ENCODE measurements at regions not wholly inside any gene's neighbourhood (a gene's known extent, or its start where the extent isn't known, plus 50 kb on each side); places are given as distances from the start of the nearest gene placed in this dataset.
"Not testable (repeated sequence)": the region's sequence is repeated elsewhere in the genome, so short reads cannot be mapped to it uniquely, and the experiment has no call there.

GRCh38 chr2:237218756-237219155 lies 133.1 kb downstream of the COPS8 start:
- DNase-seq: no peak

- DNase-seq: no peak
Measured at GRCh38 chr2:237219826-237220225, 134.1 kb downstream of the COPS8 start.

- no peak for DNase-seq
Measured at GRCh38 chr2:237221443-237221842, 135.8 kb downstream of the COPS8 start.

GRCh38 chr2:237222178-237222577 lies 136.5 kb downstream of the COPS8 start:
- no peak for DNase-seq

- DNase-seq: no peak
Measured at GRCh38 chr2:237222601-237223041, 136.9 kb downstream of the COPS8 start.

GRCh38 chr2:237223201-237223861 lies 137.6 kb downstream of the COPS8 start:
- no peak for DNase-seq

- no peak for DNase-seq
Measured at GRCh38 chr2:237227190-237227589, 141.5 kb downstream of the COPS8 start.

- DNase-seq: peak in 1 of 5 donors; percentile 3
Measured at GRCh38 chr2:237227592-237228280, 142.0 kb downstream of the COPS8 start.

- no peak for DNase-seq
Measured at GRCh38 chr2:237228281-237228625, 142.6 kb downstream of the COPS8 start.

GRCh38 chr2:237229905-237230304 lies 144.2 kb downstream of the COPS8 start:
- DNase-seq: no peak

GRCh38 chr2:237230355-237230754 lies 144.7 kb downstream of the COPS8 start:
- no peak for DNase-seq

GRCh38 chr2:237231593-237231992 lies 145.9 kb downstream of the COPS8 start:
- DNase-seq: no peak

GRCh38 chr2:237232166-237232565 lies 146.5 kb downstream of the COPS8 start:
- DNase-seq: no peak

GRCh38 chr2:237234268-237234667 lies 148.6 kb downstream of the COPS8 start:
- DNase-seq: no peak

- DNase-seq: no peak
Measured at GRCh38 chr2:237235383-237236095, 149.8 kb downstream of the COPS8 start.

GRCh38 chr2:237236188-237236587 lies 150.5 kb downstream of the COPS8 start:
- DNase-seq: no peak

GRCh38 chr2:237238249-237238648 lies 152.6 kb downstream of the COPS8 start:
- no peak for DNase-seq

- no peak for DNase-seq
Measured at GRCh38 chr2:237240252-237240651, 154.6 kb downstream of the COPS8 start.

GRCh38 chr2:237240868-237241267 lies 155.2 kb downstream of the COPS8 start:
- DNase-seq: not testable (repeated sequence)

GRCh38 chr2:237242091-237242536 lies 156.4 kb downstream of the COPS8 start:
- no peak for DNase-seq

- DNase-seq: no peak
Measured at GRCh38 chr2:237243487-237243886, 157.8 kb downstream of the COPS8 start.

- DNase-seq: no peak
Measured at GRCh38 chr2:237244178-237244577, 158.5 kb downstream of the COPS8 start.

- DNase-seq: no peak
Measured at GRCh38 chr2:237244976-237245646, 159.4 kb downstream of the COPS8 start.

All from T-helper 1 cell (primary cell).